OCI-LY7 (cell line): ENCODE measurements at regions not wholly inside any gene's neighbourhood (a gene's known extent, or its start where the extent isn't known, plus 50 kb on each side); places are given as distances from the start of the nearest gene placed in this dataset.

Source experiments
- BruUV-seq: library from RNA; stranded (reverse); fragments of 400-500 nt; replicated peaks from 2 replicates; lab custom pipeline; 2021; lab: Mats Ljungman, UMichigan
- CTCF ChIA-PET: fragments of 300-600 bp; sonication (Branson Sonifier 250); formaldehyde crosslinking; loops from one replicate; lab custom pipeline; 2022; ENCODE audit warnings: antibody characterized with exemption; ENCODE audit not compliant: unreplicated experiment; lab: Charles Lee
- POLR2A ChIA-PET: fragments of 300-600 bp; sonication (Branson Sonifier 250); formaldehyde crosslinking; loops from one replicate; lab custom pipeline; 2022; ENCODE audit warnings: antibody characterized with exemption; lab: Charles Lee
- DNase-seq: peaks from one replicate; pipeline ENCODE4 v3.0.0-alpha.2; 2015; ENCODE audit warnings: low spot score
- H2AFZ ChIP-seq: fragments of 200-600 bp; sonication (generic), shearing (Covaris generic); 2 replicates; pipeline ENCODE4 v1.6.1; 2014; ENCODE audit warnings: mild to moderate bottlenecking, antibody characterized with exemption, low read length, moderate library complexity
- H3K27ac ChIP-seq: fragments of 200-600 bp; sonication (generic); 2 replicates; pipeline ENCODE4 v1.5.1; 2014; ENCODE audit warnings: mixed run types, low read depth, mild to moderate bottlenecking, moderate library complexity, low read length, inconsistent platforms; ENCODE audit not compliant: poor library complexity, severe bottlenecking
- H3K36me3 ChIP-seq: fragments of 200-600 bp; sonication (generic); 2 replicates; pipeline ENCODE4 v1.6.1; 2014; ENCODE audit warnings: mild to moderate bottlenecking, antibody characterized with exemption, low read length, moderate library complexity, mixed read lengths; ENCODE audit not compliant: insufficient read depth
- H3K4me1 ChIP-seq: fragments of 200-600 bp; sonication (generic); 2 replicates; pipeline ENCODE4 v1.5.1; 2014; ENCODE audit warnings: mild to moderate bottlenecking, low read length; ENCODE audit not compliant: insufficient read depth, poor library complexity, severe bottlenecking
- H3K4me2 ChIP-seq: fragments of 200-600 bp; sonication (generic); 2 replicates; pipeline ENCODE4 v1.6.1; 2014; ENCODE audit warnings: mild to moderate bottlenecking, low read length
- H3K4me3 ChIP-seq: fragments of 200-600 bp; sonication (generic); 2 replicates; pipeline ENCODE4 v1.5.1; 2014; ENCODE audit warnings: mild to moderate bottlenecking, low read depth, low read length; ENCODE audit not compliant: poor library complexity, severe bottlenecking
- H3K79me2 ChIP-seq: fragments of 200-600 bp; sonication (generic); 2 replicates; pipeline ENCODE4 v1.6.1; 2016; ENCODE audit warnings: low read depth, mild to moderate bottlenecking, low read length, moderate library complexity, mixed read lengths; ENCODE audit not compliant: insufficient read depth
- H3K9me2 ChIP-seq: fragments of 200-600 bp; sonication (generic); 2 replicates; pipeline ENCODE4 v1.6.1; 2016; ENCODE audit warnings: mild to moderate bottlenecking, low read length, mixed read lengths; ENCODE audit not compliant: insufficient read depth
- H3K9me3 ChIP-seq: fragments of 200-600 bp; sonication (generic); 2 replicates; pipeline ENCODE4 v1.6.1; 2014; ENCODE audit warnings: mild to moderate bottlenecking, mixed run types, low read length, mixed read lengths
- H4K20me1 ChIP-seq: fragments of 200-600 bp; sonication (generic); 2 replicates; pipeline ENCODE4 v1.6.1; 2014; ENCODE audit warnings: mild to moderate bottlenecking, antibody characterized with exemption, low read length, moderate library complexity, mixed read lengths; ENCODE audit not compliant: insufficient read depth
- EZH2phosphoT487 ChIP-seq: fragments of 200-600 bp; sonication (generic); IDR thresholded peaks from 2 replicates; pipeline ENCODE4 v1.6.1; 2018; ENCODE audit warnings: low read depth, borderline replicate concordance, mild to moderate bottlenecking, mixed run types, antibody characterized with exemption, low read length, moderate library complexity, mixed read lengths
- intact Hi-C: fragments of 100-400 bp; cut with micrococcal nuclease; formaldehyde crosslinking; loops from one replicate; pipeline ENCODE4 v1.10.0; 2022; ENCODE audit not compliant: unreplicated experiment
- TF ChIP-seq, protein P1 (sequence below): fragments of 200-600 bp; sonication (generic); conservative IDR thresholded peaks from 2 replicates; pipeline ENCODE4 v1.5.1; 2014; ENCODE audit warnings: mild to moderate bottlenecking, antibody characterized with exemption, low read length, moderate library complexity, mixed read lengths

DNA sequence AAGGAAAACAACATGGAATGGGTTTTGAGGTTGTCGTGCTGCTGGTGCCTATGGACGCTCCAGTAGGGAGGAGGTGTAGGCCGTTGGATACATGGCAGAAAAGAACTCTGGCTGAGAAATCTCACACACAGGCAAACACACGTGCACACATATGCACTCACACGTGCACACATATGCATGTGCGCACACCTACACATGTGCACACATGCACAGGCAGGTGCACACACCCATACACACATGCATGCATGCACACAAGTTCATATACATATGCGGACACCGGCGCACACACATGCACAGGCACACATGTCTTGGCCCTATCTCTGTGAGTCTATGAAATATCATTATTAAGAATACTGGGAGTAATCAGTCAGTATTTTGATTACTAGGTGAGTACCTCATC, 150.4 kb downstream of the LRRC30 start:
- ChIA-PET CTCF (no interaction called here), POLR2A (no interaction called here)
- no peaks in the 10 kb centered on the region for H3K4me1 ChIP-seq
- no peaks in the 10 kb centered on the region for H3K79me2 ChIP-seq
- H3K9me2 ChIP-seq = no peaks in the 10 kb centered on the region
- no peak overlapping the region for H3K4me2 ChIP-seq
- no peaks in the 10 kb centered on the region for H3K9me3 ChIP-seq
- BruUV-seq = no TSS peak
- H3K36me3 ChIP-seq = no peaks in the 10 kb centered on the region
- H2AFZ ChIP-seq = no peak overlapping the region
- no peak overlapping the region for H3K4me3 ChIP-seq
- H3K27ac ChIP-seq = no peak overlapping the region
- no peak for TF ChIP-seq EZH2phosphoT487
- TF ChIP-seq, protein P1, sequence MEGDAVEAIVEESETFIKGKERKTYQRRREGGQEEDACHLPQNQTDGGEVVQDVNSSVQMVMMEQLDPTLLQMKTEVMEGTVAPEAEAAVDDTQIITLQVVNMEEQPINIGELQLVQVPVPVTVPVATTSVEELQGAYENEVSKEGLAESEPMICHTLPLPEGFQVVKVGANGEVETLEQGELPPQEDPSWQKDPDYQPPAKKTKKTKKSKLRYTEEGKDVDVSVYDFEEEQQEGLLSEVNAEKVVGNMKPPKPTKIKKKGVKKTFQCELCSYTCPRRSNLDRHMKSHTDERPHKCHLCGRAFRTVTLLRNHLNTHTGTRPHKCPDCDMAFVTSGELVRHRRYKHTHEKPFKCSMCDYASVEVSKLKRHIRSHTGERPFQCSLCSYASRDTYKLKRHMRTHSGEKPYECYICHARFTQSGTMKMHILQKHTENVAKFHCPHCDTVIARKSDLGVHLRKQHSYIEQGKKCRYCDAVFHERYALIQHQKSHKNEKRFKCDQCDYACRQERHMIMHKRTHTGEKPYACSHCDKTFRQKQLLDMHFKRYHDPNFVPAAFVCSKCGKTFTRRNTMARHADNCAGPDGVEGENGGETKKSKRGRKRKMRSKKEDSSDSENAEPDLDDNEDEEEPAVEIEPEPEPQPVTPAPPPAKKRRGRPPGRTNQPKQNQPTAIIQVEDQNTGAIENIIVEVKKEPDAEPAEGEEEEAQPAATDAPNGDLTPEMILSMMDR = no peak
- intact Hi-C loops = no loop called here
- no peaks in the 10 kb centered on the region for H4K20me1 ChIP-seq
- DNase-seq = no peak

DNA sequence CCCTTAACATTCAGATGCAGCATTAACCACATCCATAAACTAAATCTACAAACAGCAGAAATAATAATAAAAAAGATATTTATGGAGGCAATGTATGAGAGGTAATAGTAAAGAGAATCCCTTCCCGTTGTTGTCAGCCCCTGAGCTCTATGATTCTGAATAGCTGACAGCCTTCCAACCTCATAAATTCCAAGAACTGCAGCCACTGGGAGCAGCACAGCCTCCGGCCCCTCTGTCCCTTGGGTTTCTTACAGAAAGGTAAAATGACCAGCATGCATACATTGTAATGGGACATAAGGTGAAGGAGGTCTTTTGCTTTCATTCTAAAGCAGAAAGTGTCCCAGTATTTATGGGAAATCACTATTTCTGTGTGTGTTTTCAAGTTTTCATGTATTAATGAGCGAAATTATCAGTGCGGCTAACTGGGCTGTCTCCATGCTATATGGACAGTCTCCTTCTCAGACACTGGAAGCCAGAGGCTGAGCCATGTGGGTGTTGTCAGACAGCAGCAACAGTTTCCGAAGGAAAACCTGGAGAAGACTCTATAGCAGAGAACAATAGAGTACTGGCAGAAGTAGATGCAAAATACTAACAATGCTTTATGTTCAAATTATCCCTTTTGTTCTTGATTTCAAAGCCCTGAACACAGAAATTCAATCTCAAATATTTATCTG, 151.6 kb downstream of the LRRC30 start:
- CTCF ChIA-PET = no interaction called here
- H3K79me2 ChIP-seq = no peaks in the 10 kb centered on the region
- no peak overlapping the region for H3K4me3 ChIP-seq
- no peak overlapping the region for H3K4me2 ChIP-seq
- POLR2A ChIA-PET = no interaction called here
- no peak for DNase-seq
- no peak overlapping the region for H2AFZ ChIP-seq
- no peaks in the 10 kb centered on the region for H3K4me1 ChIP-seq
- no peaks in the 10 kb centered on the region for H3K9me3 ChIP-seq
- H4K20me1 ChIP-seq = no peaks in the 10 kb centered on the region
- H3K9me2 ChIP-seq = no peaks in the 10 kb centered on the region
- no peak overlapping the region for H3K27ac ChIP-seq
- TF ChIP-seq EZH2phosphoT487 = no peak
- TF ChIP-seq, protein P1 = no peak
- BruUV-seq = no TSS peak
- H3K36me3 ChIP-seq = no peaks in the 10 kb centered on the region
- intact Hi-C loops = no loop called here

DNA sequence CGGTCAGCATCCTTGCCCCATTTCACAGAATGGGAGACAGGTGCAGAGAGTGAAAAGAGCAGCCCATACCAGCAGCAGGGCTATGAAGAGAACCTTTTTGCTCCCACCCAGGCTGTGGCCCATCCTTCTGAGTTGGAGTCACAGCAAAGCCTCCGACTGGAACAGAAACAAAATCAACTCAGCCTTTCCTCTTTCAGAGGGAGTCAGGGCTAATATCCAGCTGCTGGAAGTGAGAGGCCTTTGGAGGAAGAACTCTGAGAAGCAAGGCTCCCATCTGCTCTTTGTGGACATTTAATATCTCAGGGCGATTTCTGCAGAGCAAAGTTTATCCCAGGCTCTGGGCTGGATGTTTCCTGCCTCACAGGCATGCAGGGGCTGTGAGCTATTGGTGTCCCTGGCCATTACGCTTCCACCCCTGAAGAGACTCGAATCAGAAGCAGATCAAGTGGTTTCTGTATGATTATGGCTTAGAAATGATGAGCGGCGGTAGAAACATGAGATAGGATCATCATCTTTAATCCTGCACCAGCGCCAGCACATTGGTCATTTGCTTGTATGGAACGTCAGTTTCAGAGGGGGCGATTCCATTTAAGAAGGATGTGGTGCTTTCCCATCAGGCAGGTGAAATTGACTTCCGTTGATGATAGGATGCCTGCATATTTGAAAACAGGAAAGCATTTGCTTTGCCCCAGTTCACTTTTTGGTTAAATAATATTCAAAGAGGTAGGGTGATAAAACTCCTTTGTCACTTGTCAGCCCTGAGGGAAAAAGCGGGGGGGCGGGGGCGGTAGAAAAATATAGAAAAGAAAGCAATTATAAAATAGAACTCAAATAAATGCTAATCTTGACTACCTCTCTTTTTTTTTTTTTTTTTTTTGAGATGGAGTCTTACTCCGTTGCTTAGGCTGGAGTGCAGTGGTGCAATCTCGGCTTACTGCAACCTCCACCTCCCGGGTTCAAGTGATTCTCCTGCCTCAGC, 152.4 kb downstream of the LRRC30 start:
- no TSS peak for BruUV-seq
- Histone ChIP-seq H2AFZ (no peak overlapping the region), H3K4me2 (no peak overlapping the region), H3K4me3 (no peak overlapping the region), H3K9me2 (no peaks in the 10 kb centered on the region), H3K79me2 (no peaks in the 10 kb centered on the region), H3K27ac (no peak overlapping the region), H4K20me1 (no peaks in the 10 kb centered on the region), H3K36me3 (no peaks in the 10 kb centered on the region), H3K9me3 (no peaks in the 10 kb centered on the region), H3K4me1 (no peaks in the 10 kb centered on the region)
- intact Hi-C loops = no loop called here
- no peak for TF ChIP-seq EZH2phosphoT487
- ChIA-PET CTCF (no interaction called here), POLR2A (no interaction called here)
- DNase-seq = no peak
